ENCODE measurements at regions not wholly inside any gene's neighbourhood (a gene's known extent, or its start where the extent isn't known, plus 50 kb on each side); places are given as distances from the start of the nearest gene placed in this dataset.

- peaks cover 0 to 24% (median 10%) of the 10 kb centered on the region in 5 donors for H3K27me3 Mint-ChIP-seq
- no peaks in the 10 kb centered on the region for H3K27me3 ChIP-seq (ENCODE audit: control insufficient read depth in 2 of 2, insufficient read depth in 2 of 2, low read length in 2 of 2)
- DNase-seq, result no peak
- H3K9me3 ChIP-seq (ENCODE audit: control insufficient read depth in 2 of 3, low read length in 3 of 3), result no peaks in the 10 kb centered on the region
- CTCF ChIA-PET, result no interaction called here
- POLR2A ChIA-PET, result no interaction called here
- ATAC-seq, result no peak
- no peaks in the 10 kb centered on the region for H3K4me1 ChIP-seq (ENCODE audit: control insufficient read depth in 2 of 2, insufficient read depth in 2 of 2, low read length in 2 of 2)
- H3K27ac Mint-ChIP-seq, result no peak overlapping the region
- intact Hi-C loops (cut with micrococcal nuclease), result no loop called here
- H3K4me3 ChIP-seq (ENCODE audit: low read length), result no peak overlapping the region
- H3K36me3 ChIP-seq (ENCODE audit: control insufficient read depth in 2 of 3, insufficient read depth in 3 of 3, low read length in 3 of 3), result no peaks in the 10 kb centered on the region
- H3K9me3 Mint-ChIP-seq, result peaks cover 0 to 8% (median 2%) of the 10 kb centered on the region in 11 donors
- no peak overlapping the region for H3K4me3 Mint-ChIP-seq
- H3K4me1 Mint-ChIP-seq, result peaks cover 0 to 2% (median 0%) of the 10 kb centered on the region in 7 donors
- no peak overlapping the region for H3K27ac ChIP-seq (ENCODE audit: low read depth, low read length)
- H3K36me3 Mint-ChIP-seq, result no peaks in the 10 kb centered on the region
Measured at GRCh38 chr16:9331503-9331902, 240.1 kb downstream of the HAPSTR1 start.

DNA sequence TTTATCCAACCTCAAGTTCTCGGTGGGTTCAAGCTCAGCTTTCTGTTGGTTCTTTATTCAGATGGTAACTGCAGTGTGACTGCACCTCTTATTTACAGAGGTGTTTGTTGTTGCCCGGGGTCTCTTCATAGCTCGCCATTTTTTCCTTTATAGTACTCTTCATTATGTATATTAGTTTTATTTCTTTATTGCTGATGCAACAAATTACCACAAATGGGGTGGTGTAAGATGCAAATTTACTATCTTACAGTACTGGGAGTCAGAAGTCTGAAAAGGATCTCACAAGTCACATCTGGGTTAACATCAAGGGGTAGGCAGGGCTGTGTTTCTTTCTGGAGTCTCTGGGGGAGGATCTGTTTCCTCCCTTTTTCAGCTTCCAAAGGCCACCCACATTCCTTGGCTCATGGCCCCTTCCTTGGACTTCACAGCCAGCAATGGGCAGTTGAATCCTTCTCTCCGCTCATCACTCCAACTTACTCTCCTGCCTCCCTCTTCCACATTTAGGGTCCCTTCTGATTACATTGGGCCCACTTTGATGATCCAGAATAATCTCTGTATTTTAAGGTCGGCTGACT lies 241.2 kb downstream of the HAPSTR1 start:
- peaks cover 0 to 4% (median 0%) of the 10 kb centered on the region in 11 donors for H3K9me3 Mint-ChIP-seq
- H3K4me3 ChIP-seq (ENCODE audit: low read length), result no peak overlapping the region
- no peak overlapping the region for H3K27ac ChIP-seq (ENCODE audit: low read depth, low read length)
- H3K27me3 ChIP-seq (ENCODE audit: control insufficient read depth in 2 of 2, insufficient read depth in 2 of 2, low read length in 2 of 2), result no peaks in the 10 kb centered on the region
- ChIA-PET POLR2A (no interaction called here), CTCF (no interaction called here)
- H3K9me3 ChIP-seq (ENCODE audit: control insufficient read depth in 2 of 3, low read length in 3 of 3), result no peaks in the 10 kb centered on the region
- intact Hi-C loops (cut with micrococcal nuclease), result no loop called here
- H3K4me1 ChIP-seq (ENCODE audit: control insufficient read depth in 2 of 2, insufficient read depth in 2 of 2, low read length in 2 of 2), result no peaks in the 10 kb centered on the region
- H3K4me1 Mint-ChIP-seq, result peaks cover 0 to 2% (median 0%) of the 10 kb centered on the region in 7 donors
- ATAC-seq (no peak), DNase-seq (no peak)
- no peaks in the 10 kb centered on the region for H3K36me3 ChIP-seq (ENCODE audit: control insufficient read depth in 2 of 3, insufficient read depth in 3 of 3, low read length in 3 of 3)
- no peaks in the 10 kb centered on the region for H3K36me3 Mint-ChIP-seq
- no peak overlapping the region for H3K27ac Mint-ChIP-seq
- H3K4me3 Mint-ChIP-seq, result no peak overlapping the region
- H3K27me3 Mint-ChIP-seq, result peaks cover 0 to 22% (median 5%) of the 10 kb centered on the region in 5 donors

- intact Hi-C loops (cut with micrococcal nuclease), result no loop called here
- H3K4me1 Mint-ChIP-seq, result peaks cover 0 to 2% (median 0%) of the 10 kb centered on the region in 7 donors
- peaks cover 0 to 16% (median 5%) of the 10 kb centered on the region in 5 donors for H3K27me3 Mint-ChIP-seq
- H3K9me3 Mint-ChIP-seq, result peaks cover 0 to 4% (median 0%) of the 10 kb centered on the region in 11 donors
- H3K4me1 ChIP-seq (ENCODE audit: control insufficient read depth in 2 of 2, insufficient read depth in 2 of 2, low read length in 2 of 2), result no peaks in the 10 kb centered on the region
- no peaks in the 10 kb centered on the region for H3K36me3 Mint-ChIP-seq
- H3K27me3 ChIP-seq (ENCODE audit: control insufficient read depth in 2 of 2, insufficient read depth in 2 of 2, low read length in 2 of 2), result no peaks in the 10 kb centered on the region
- DNase-seq, result no peak
- no peaks in the 10 kb centered on the region for H3K9me3 ChIP-seq (ENCODE audit: control insufficient read depth in 2 of 3, low read length in 3 of 3)
- H3K27ac Mint-ChIP-seq, result no peak overlapping the region
- ATAC-seq, result no peak
- no peak overlapping the region for H3K4me3 ChIP-seq (ENCODE audit: low read length)
- ChIA-PET CTCF (interaction anchor here (0.6 kb wide), 1 partner anchor 1140 kb away, joined by 3 read pairs; no protein-coding TSS in a partner anchor), POLR2A (no interaction called here)
- no peak overlapping the region for H3K27ac ChIP-seq (ENCODE audit: low read depth, low read length)
- no peak overlapping the region for H3K4me3 Mint-ChIP-seq
- H3K36me3 ChIP-seq (ENCODE audit: control insufficient read depth in 2 of 3, insufficient read depth in 3 of 3, low read length in 3 of 3), result no peaks in the 10 kb centered on the region
Measured at GRCh38 chr16:9333469-9333868, 242.0 kb downstream of the HAPSTR1 start.

DNA sequence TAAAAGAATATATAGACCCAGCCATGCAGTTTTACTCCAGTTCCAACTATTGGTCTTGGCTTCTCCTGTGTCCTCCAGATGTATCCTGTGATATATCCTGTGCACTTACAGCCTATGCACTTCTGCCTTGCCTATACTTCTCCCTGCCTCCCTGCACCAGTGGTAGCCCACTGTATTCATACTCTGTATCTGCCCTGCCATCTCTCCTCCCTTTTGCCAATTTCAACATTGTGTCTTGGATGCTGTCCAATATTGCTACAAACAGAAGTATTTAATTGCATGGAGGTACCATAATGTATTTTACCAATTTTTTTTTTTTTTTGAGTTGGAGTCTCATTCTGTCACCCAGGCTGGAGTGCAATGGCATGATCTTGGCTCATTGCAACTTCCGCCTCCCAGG lies 242.7 kb downstream of the HAPSTR1 start:
- DNase-seq (no peak), ATAC-seq (no peak)
- Histone ChIP-seq H3K36me3 (ENCODE audit: control insufficient read depth in 2 of 3, insufficient read depth in 3 of 3, low read length in 3 of 3) (no peaks in the 10 kb centered on the region), H3K9me3 (ENCODE audit: control insufficient read depth in 2 of 3, low read length in 3 of 3) (no peaks in the 10 kb centered on the region), H3K27me3 (ENCODE audit: control insufficient read depth in 2 of 2, insufficient read depth in 2 of 2, low read length in 2 of 2) (no peaks in the 10 kb centered on the region), H3K4me1 (ENCODE audit: control insufficient read depth in 2 of 2, insufficient read depth in 2 of 2, low read length in 2 of 2) (no peaks in the 10 kb centered on the region), H3K4me3 (ENCODE audit: low read length) (no peak overlapping the region), H3K27ac (ENCODE audit: low read depth, low read length) (no peak overlapping the region)
- Mint-ChIP-seq H3K4me3 (no peak overlapping the region), H3K9me3 (peaks cover 0 to 4% (median 0%) of the 10 kb centered on the region in 11 donors), H3K27ac (no peak overlapping the region), H3K36me3 (no peaks in the 10 kb centered on the region), H3K4me1 (peaks cover 0 to 2% (median 0%) of the 10 kb centered on the region in 7 donors), H3K27me3 (peaks cover 0 to 16% (median 10%) of the 10 kb centered on the region in 5 donors)
- POLR2A ChIA-PET, result no interaction called here
- CTCF ChIA-PET, result interaction anchor here (0.6 kb wide), 1 partner anchor 1139 kb away, joined by 3 read pairs; no protein-coding TSS in a partner anchor
- intact Hi-C loops (cut with micrococcal nuclease), result no loop called here

GRCh38 chr16:9337308-9338032 lies 246.0 kb downstream of the HAPSTR1 start:
- DNase-seq (no peak), ATAC-seq (no peak)
- Histone ChIP-seq H3K9me3 (ENCODE audit: control insufficient read depth in 2 of 3, low read length in 3 of 3) (no peaks in the 10 kb centered on the region), H3K27me3 (ENCODE audit: control insufficient read depth in 2 of 2, insufficient read depth in 2 of 2, low read length in 2 of 2) (no peaks in the 10 kb centered on the region), H3K4me3 (ENCODE audit: low read length) (no peak overlapping the region), H3K27ac (ENCODE audit: low read depth, low read length) (no peak overlapping the region), H3K4me1 (ENCODE audit: control insufficient read depth in 2 of 2, insufficient read depth in 2 of 2, low read length in 2 of 2) (no peaks in the 10 kb centered on the region), H3K36me3 (ENCODE audit: control insufficient read depth in 2 of 3, insufficient read depth in 3 of 3, low read length in 3 of 3) (no peaks in the 10 kb centered on the region)
- Mint-ChIP-seq H3K9me3 (peaks cover 0 to 3% (median 0%) of the 10 kb centered on the region in 11 donors), H3K36me3 (no peaks in the 10 kb centered on the region), H3K4me1 (peaks cover 0 to 2% (median 0%) of the 10 kb centered on the region in 7 donors), H3K27ac (no peak overlapping the region), H3K27me3 (peaks cover 0 to 16% (median 10%) of the 10 kb centered on the region in 5 donors), H3K4me3 (no peak overlapping the region)
- intact Hi-C loops (cut with micrococcal nuclease), result no loop called here
- ChIA-PET POLR2A (no interaction called here), CTCF (no interaction called here)

GRCh38 chr16:9338068-9338467 lies 246.6 kb downstream of the HAPSTR1 start:
- ATAC-seq (no peak), DNase-seq (no peak)
- Histone ChIP-seq H3K27me3 (ENCODE audit: control insufficient read depth in 2 of 2, insufficient read depth in 2 of 2, low read length in 2 of 2) (no peaks in the 10 kb centered on the region), H3K27ac (ENCODE audit: low read depth, low read length) (no peak overlapping the region), H3K4me3 (ENCODE audit: low read length) (no peak overlapping the region), H3K9me3 (ENCODE audit: control insufficient read depth in 2 of 3, low read length in 3 of 3) (no peaks in the 10 kb centered on the region), H3K4me1 (ENCODE audit: control insufficient read depth in 2 of 2, insufficient read depth in 2 of 2, low read length in 2 of 2) (no peaks in the 10 kb centered on the region), H3K36me3 (ENCODE audit: control insufficient read depth in 2 of 3, insufficient read depth in 3 of 3, low read length in 3 of 3) (no peaks in the 10 kb centered on the region)
- Mint-ChIP-seq H3K27me3 (peaks cover 0 to 15% (median 10%) of the 10 kb centered on the region in 5 donors), H3K4me1 (peaks cover 0 to 2% (median 0%) of the 10 kb centered on the region in 7 donors), H3K9me3 (peaks cover 0 to 2% (median 0%) of the 10 kb centered on the region in 11 donors), H3K4me3 (no peak overlapping the region), H3K36me3 (no peaks in the 10 kb centered on the region), H3K27ac (no peak overlapping the region)
- POLR2A ChIA-PET, result no interaction called here
- intact Hi-C loops (cut with micrococcal nuclease), result no loop called here
- CTCF ChIA-PET, result no interaction called here

DNA sequence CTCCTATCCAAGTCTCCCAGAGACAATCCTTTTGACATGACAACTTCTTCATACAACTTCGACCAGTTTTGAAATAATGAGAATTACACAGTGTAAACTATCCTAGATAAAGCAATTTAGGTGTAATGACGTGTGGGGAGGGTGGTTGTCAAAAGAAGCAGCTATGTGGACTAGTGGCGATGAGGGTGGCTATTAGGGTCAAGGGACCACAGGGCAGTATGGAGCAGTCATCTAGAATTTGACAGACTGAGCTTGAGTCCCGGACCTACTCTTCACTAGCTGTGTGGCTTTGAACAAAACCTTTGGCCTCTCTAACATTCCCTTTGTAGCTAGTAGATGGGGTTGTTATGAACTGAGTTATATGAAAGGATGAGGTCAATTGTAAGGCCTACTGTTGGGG lies 247.1 kb downstream of the HAPSTR1 start:
- intact Hi-C loops (cut with micrococcal nuclease), result no loop called here
- Mint-ChIP-seq H3K9me3 (peaks cover 0 to 2% (median 0%) of the 10 kb centered on the region in 11 donors), H3K4me1 (peaks cover 0 to 2% (median 0%) of the 10 kb centered on the region in 7 donors), H3K4me3 (no peak overlapping the region), H3K27me3 (peaks cover 0 to 15% (median 6%) of the 10 kb centered on the region in 5 donors), H3K27ac (no peak overlapping the region), H3K36me3 (no peaks in the 10 kb centered on the region)
- Histone ChIP-seq H3K36me3 (ENCODE audit: control insufficient read depth in 2 of 3, insufficient read depth in 3 of 3, low read length in 3 of 3) (no peaks in the 10 kb centered on the region), H3K9me3 (ENCODE audit: control insufficient read depth in 2 of 3, low read length in 3 of 3) (no peaks in the 10 kb centered on the region), H3K27ac (ENCODE audit: low read depth, low read length) (no peak overlapping the region), H3K4me3 (ENCODE audit: low read length) (no peak overlapping the region), H3K4me1 (ENCODE audit: control insufficient read depth in 2 of 2, insufficient read depth in 2 of 2, low read length in 2 of 2) (no peaks in the 10 kb centered on the region), H3K27me3 (ENCODE audit: control insufficient read depth in 2 of 2, insufficient read depth in 2 of 2, low read length in 2 of 2) (no peaks in the 10 kb centered on the region)
- DNase-seq (no peak), ATAC-seq (no peak)
- ChIA-PET POLR2A (no interaction called here), CTCF (no interaction called here)
